Spleen (tissue), 7 donors: ENCODE measurements at regions not wholly inside any gene's neighbourhood (a gene's known extent, or its start where the extent isn't known, plus 50 kb on each side); places are given as distances from the start of the nearest gene placed in this dataset.

Experiments used
- CTCF ChIP-seq, 11 experiments: fragments of 200-600 bp in 7 of 11; fragments of 450-650 bp in 4 of 11; sonication (generic) in 4 of 11; IDR thresholded peaks in 8 of 11; conservative IDR thresholded peaks in 3 of 11; 1 replicate in 7 of 11; 2 replicates in 4 of 11; pipeline versions ENCODE4 v1.4.0 to v1.8.0; 2016 to 2021; ENCODE audit warnings: antibody characterized with exemption in 11 of 11, inconsistent platforms in 4 of 11, mild to moderate bottlenecking in 1 of 11
- POLR2A ChIP-seq, 3 donors: fragments of 450-650 bp; IDR thresholded peaks; one replicate each; pipeline ENCODE4 v1.5.1; 2017; ENCODE audit warnings: antibody characterized with exemption in 3 of 3, mild to moderate bottlenecking in 1 of 3
- POLR2AphosphoS5 ChIP-seq, 3 donors: sonication (generic); formaldehyde crosslinking; IDR thresholded peaks; one replicate each; pipeline ENCODE4 v1.5.1; 2017; ENCODE audit warnings: antibody characterized with exemption in 3 of 3
- donor health status: DM: no; HTN: no; CAD: no; lungs with moderate emphysema.
- donor health status: DM: no; HTN: no; CAD: no.
- donor health status: DM: no; HTN: no; CAD: no.

- TF ChIP-seq POLR2AphosphoS5 (IDR thresholded peaks at IDR 0.05) (no peak), CTCF (IDR thresholded peaks at IDR 0.05 in 8 of 11, conservative IDR thresholded peaks at IDR 0.05 in 3 of 11) (no peak), POLR2A (IDR thresholded peaks at IDR 0.05) (no peak)
Measured at GRCh38 chr7:67450171-67450570, 453.5 kb downstream of the TYW1 start.
